HL-60/S4 treated with retinoic acid at 250 ng/mL for 4 days and 3 days (cell line): ENCODE measurements at regions not wholly inside any gene's neighbourhood (a gene's known extent, or its start where the extent isn't known, plus 50 kb on each side); places are given as distances from the start of the nearest gene placed in this dataset.

Experiments
- in situ Hi-C: fragments of 300-500 bp; cut with MboI; formaldehyde crosslinking; loops from 2 replicates; pipeline ENCODE4 v1.7.0; 2022; ENCODE audit warnings: low sequenced_read_pairs

DNA sequence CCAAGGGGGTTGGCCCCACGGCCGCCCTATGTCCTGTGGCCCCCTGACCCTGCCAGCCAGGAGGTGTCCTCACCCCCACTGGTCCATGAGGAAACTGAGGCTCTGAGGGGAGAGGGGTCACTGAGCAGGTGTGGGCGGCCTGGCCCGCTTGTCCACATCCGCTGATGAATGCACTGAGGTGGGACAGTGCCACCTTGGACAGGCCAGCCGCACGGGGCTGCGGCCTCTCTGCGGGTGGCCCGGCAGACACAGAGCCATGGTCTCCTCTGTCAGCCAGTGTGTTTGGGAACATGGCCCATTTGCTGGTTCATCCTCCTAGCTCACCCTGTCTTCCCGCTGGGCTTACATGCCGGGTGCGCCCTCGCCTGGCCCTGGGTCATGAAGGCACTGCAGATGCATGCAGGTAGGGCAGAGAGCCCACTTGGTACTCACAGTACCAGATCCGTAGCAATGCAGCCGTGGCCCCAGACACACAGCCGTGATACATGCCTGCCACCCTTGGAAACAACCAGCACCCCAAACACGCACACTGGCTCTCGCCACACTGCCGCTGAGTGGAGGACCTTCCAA, 93.9 kb downstream of the ENGASE start:
- in situ Hi-C loops, result no loop called here

DNA sequence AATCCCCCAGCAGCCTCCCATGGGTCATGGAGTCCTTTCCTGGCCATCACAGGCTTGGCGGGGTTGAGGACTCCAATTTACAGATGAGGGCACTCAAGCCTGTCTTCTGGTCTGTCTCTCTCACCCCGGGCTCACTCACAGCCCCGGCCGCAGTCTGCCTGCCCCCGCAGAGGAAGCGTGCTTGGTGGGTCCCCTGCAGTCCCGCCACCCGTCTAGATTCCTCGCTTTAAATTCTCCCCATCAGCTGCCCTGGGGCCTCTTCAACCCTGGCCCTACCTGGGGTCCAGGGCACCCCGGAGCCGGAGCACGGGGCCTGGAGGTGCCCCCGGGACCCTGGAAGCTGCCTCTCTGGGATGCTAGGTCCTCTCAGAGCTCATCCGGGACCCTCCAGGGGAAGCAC, 92.9 kb downstream of the ENGASE start:
- in situ Hi-C loops, result no loop called here

DNA sequence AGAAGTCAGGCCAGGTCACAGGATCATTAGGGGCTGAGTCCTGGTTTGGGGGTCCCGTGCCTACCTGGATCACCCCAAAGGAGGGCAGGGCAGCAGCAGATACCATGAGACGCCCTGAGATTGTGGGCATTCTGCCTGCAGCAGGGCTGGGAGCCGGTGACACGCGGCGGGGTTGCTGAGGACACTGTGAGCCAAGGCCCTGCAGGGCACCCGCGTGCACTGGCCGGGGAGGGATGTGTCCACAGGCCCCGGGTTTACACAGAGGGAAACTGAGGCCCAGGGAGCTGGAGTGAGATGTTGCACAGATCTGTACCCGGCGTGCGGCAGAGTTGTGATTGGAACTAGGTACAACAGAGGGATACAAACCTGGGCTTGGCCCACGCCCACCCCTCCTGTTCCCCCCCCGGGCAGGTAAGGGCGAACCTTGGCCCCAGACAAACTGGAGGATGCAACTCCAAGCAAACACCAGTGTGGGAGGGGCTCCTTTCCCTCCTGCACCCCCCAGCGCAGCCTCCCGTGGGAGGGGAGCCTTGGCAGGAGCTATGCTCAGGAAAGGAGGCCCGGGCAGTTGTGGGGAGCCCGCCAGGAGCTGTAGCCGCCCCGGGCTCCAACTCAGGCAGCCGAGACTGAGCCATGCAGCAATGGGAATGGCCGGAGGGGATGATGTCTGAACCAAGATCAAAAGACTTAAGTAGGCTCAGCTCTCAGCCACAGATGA, 91.3 kb downstream of the ENGASE start:
- in situ Hi-C loops, result no loop called here

DNA sequence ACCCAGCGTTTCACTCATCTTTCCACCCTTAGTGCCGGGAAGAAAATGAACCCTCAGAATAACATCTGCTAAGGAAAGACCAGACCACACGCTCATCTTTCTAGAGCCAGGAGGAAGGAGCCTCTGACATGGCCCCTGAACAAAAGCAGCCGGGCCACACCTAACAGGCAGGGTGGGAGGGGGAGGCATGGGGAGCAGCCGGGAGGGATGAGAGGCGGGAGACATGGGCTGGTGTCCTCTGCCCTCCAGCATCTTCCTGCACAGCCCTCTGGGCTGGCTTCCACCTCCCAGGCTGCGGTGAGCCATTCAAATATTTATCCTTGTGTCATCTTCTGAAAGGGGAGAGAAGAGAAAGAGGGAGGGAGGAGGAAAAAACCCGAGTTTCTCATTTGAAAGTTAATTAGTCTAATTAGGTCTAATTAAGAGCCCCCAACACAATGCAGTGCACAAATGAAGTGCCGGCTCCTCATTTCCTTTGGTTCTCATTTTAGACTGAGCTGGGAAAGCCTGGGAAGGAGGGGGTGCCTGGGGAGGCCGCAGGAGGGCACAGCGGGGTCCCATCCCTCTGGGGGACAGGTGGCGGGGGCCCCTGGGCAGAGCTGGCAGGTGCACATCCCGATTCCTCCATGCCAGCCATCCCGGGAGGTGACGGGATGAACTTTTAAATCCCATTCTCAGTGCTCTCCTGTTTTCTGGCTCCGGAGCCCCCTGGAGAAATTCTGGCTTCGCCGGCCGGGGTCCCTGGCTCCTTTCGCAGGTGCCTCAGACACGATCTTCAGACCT, 90.5 kb downstream of the ENGASE start:
- in situ Hi-C loops, result no loop called here

DNA sequence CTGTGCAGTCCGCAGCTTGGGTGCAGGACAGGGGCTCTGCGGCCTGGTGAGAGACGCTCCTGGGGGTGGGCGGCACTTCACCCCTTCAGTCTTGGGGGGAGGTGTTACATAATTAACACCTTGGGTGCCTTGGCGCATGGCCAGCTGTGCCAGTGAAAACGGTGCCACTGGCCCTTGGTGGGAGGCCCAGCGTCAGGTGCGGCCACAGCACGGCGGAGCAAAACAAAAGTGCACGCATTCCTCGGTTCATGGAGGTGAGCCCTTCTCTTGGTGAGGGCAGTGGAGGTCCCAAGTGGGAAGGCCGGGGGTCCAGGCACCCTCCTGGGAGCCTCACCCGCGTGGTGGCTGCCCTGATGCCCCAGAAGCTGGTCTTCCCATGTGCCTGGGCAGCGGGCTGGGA, 89.8 kb downstream of the ENGASE start:
- in situ Hi-C loops, result no loop called here

DNA sequence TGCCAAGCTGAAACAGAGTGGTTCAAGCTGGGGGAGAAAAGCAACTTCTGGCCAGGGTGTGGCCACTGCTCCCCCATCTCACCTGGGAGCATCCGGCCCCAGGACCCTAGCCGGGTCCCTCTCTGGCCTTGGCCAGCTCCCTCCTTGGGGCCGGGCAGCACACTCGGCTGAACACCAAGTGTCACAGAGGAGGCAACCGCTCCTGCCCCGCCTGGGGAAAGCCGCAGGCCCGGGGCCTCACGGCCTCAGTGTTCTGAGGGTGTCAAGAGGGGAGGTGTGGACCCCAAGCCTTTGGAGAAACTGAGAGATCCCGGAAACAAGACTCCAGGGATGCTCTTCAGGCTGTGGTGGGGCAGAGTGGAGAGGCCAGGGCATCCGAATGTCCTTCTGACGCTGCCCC, 88.4 kb downstream of the ENGASE start:
- in situ Hi-C loops, result no loop called here

- in situ Hi-C loops, result no loop called here
Measured at GRCh38 chr17:79162012-79162963, 87.7 kb downstream of the ENGASE start.

- in situ Hi-C loops, result no loop called here
Measured at GRCh38 chr17:79160980-79161636, 86.5 kb downstream of the ENGASE start.

DNA sequence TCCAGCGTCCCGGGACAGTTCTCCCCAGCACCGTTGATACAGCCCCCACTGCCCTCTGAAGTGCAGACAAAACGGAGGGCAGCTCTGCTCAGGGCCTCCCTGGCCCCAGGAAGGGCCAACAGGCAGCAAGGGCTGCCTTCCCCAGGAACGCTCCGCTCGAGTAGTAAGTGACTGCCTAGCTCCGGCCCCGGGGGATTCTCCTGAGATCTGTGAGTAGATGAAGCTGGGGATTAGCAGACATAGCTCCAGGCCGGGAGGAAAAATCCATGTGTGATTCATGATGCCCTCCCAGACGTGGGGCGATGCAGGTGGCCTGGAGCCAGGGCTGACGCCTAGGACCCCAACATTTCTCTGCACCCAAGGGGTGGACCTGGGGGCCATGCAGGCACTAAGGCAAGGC, 85.3 kb downstream of the ENGASE start:
- in situ Hi-C loops, result no loop called here

DNA sequence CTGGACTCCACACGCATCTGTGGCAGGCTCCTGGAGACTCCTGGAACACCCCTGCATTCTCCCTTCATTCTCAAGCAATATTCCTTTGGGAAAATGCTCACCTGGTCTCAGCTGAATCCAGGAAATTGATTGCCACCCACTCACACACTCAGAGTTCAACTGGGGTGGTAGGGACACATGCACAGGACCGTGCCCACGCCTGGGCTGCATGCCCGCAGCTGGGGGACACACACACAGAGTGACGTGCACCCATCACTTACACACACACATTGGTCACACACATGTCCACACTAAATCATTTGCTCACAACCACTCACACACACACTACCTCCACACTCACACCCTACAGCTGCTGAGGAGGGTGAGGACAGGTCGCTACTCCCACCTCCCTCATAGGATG, 84.8 kb downstream of the ENGASE start:
- in situ Hi-C loops, result no loop called here

- in situ Hi-C loops, result no loop called here
Measured at GRCh38 chr17:79156463-79157095, 82.0 kb downstream of the ENGASE start.

DNA sequence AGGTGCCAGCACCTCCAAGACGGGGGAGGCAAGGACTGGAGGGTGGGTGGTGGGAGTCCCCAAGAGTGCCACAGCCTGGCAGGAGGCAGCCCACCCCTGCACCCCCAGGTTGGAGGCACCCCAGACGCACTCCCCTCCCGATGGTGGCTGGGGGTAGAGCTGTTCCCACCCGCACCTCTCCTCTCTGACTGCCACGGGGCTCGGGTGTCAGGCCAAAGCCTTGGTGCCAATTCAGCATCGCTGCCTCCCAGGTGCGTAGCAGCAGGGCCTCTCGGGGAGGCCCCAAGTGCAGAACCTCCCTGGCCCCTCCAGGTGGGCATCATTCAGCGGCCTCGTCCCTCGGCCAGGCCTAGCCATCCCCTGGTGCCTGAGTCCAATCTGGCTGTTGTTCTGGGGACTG, 81.1 kb downstream of the ENGASE start:
- in situ Hi-C loops, result no loop called here

DNA sequence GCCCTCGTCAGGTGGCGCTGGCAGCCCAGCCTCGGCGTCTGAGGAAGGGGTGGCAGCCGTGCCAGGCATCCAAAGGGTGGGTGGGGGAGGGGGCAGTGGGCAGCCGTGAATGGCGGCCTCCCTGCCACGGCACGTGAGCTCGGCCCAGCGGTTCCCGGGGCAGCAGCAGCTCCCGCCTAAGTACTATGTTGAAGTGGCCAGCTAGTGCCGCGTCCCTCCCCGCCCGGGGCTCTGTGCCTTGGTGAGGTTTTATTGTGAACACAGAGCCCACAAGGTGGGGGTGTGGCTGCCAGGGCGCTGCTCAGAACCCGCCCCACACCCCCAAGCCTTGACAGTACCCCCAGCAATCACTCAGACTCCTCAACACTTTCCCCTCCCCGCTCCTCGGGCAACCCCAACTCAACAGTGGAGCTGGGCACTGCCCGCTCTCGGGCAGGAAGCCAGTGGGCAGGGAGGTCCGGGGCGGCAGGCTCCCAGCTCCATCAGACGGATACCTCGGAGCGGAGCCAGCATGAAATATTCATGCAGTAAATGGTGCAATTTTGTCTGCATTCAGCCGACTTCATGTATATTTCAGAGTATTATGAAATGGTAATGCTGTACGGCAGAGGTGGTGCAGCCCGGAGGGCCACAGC, 80.4 kb downstream of the ENGASE start:
- in situ Hi-C loops, result no loop called here

- in situ Hi-C loops, result no loop called here
Measured at GRCh38 chr17:79154446-79154845, 79.8 kb downstream of the ENGASE start.

- in situ Hi-C loops, result no loop called here
Measured at GRCh38 chr17:79153367-79154130, 78.9 kb downstream of the ENGASE start.

DNA sequence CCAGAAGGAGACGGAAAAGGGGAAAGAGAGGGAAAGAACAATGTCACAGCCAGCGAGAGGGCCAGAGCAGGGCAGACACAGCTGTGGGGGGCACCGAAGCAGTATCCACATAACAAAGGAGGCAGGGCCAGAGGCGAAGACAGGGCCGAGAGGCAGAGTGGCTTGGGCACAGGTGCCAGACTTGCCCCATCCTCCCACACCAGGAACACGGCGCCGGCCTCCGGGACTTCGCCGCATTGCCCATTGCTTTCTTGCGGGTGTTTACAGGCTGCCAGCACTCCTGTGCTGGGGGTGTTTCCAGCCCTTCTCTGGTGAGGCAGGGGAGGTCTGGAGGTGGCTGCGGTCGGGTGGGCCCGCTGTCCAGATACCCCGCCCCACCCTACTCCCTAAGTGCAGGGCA, 78.0 kb downstream of the ENGASE start:
- in situ Hi-C loops, result no loop called here

GRCh38 chr17:79152110-79152509, 77.5 kb downstream of the ENGASE start:
- in situ Hi-C loops, result no loop called here

DNA sequence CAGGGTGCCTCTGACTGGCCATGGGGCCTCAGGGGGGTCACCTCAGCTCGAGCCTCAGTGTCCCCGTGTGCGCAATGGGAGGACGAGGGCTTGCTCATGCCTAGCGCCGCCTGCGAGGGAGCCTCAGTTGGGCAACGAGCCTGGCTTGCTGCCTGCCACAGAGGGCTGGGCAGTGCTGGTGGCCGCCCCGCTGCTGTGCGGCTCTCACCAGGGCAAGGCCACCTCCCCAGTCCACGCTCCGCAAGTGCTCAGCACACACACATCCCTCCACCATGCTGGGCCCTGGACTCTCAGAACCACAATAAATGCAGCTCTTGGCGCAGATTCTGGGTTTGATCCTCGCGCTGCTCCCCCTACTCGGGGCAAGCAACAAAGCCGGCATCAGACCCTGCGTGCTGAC, 76.2 kb downstream of the ENGASE start:
- in situ Hi-C loops, result no loop called here
